HCT116 (cell line): ENCODE measurements at regions not wholly inside any gene's neighbourhood (a gene's known extent, or its start where the extent isn't known, plus 50 kb on each side); places are given as distances from the start of the nearest gene placed in this dataset.

ENCODE experiments used
- ATF3 ChIP-seq: IDR thresholded peaks from 2 replicates; pipeline ENCODE4 v1.6.1; 2012
- CTCF ChIP-seq, 3 experiments: fragments of 200-600 bp in 1 of 3; sonication (generic) in 1 of 3; IDR thresholded peaks in 2 of 3; conservative IDR thresholded peaks in 1 of 3; 2 replicates each; pipeline ENCODE4 v1.5.1; 2012 to 2017; ENCODE audit warnings: low read depth in 2 of 3, low read length in 2 of 3, antibody characterized with exemption in 1 of 3, borderline replicate concordance in 1 of 3, control low read depth in 1 of 3, mild to moderate bottlenecking in 1 of 3, mixed read lengths in 1 of 3, mixed run types in 1 of 3, moderate library complexity in 1 of 3; ENCODE audit not compliant: insufficient read depth in 1 of 3
- EGR1 ChIP-seq: IDR thresholded peaks from 2 replicates; pipeline ENCODE4 v1.6.1; 2012; ENCODE audit warnings: low read depth
- EZH2 ChIP-seq: fragments of 200-600 bp; sonication (generic); IDR thresholded peaks from 2 replicates; pipeline ENCODE4 v1.6.1; 2017; ENCODE audit warnings: antibody characterized with exemption, mixed run types
- JUND ChIP-seq: IDR thresholded peaks from 2 replicates; pipeline ENCODE4 v1.6.1; 2012
- MAX ChIP-seq: IDR thresholded peaks from 2 replicates; pipeline ENCODE4 v1.6.1; 2012
- POLR2A ChIP-seq: IDR thresholded peaks from 2 replicates; pipeline ENCODE4 v1.7.0; 2011; ENCODE audit warnings: borderline replicate concordance; ENCODE audit not compliant: insufficient read depth, insufficient read length; ENCODE audit errors: extremely low read depth
- SIN3A ChIP-seq: IDR thresholded peaks from 2 replicates; pipeline ENCODE4 v1.6.1; 2012; ENCODE audit warnings: low read depth

- TF ChIP-seq CTCF (IDR thresholded peaks at IDR 0.05 in 2 of 3, conservative IDR thresholded peaks at IDR 0.05 in 1 of 3; ENCODE audit: borderline replicate concordance in 1 of 3, insufficient read depth in 1 of 3, low read depth in 2 of 3, low read length in 2 of 3) = no peak
- no peak for TF ChIP-seq JUND
- no peak for TF ChIP-seq ATF3
- no peak for TF ChIP-seq SIN3A
- no peak for TF ChIP-seq POLR2A
- no peak for TF ChIP-seq EGR1
- TF ChIP-seq EZH2 = no peak
- TF ChIP-seq MAX = no peak
These were observed 494.6 kb upstream of the EPHA5 start for GRCh38 chr4:66164869-66165268.
